Adipocyte (in vitro differentiated cells): ENCODE measurements at regions not wholly inside any gene's neighbourhood (a gene's known extent, or its start where the extent isn't known, plus 50 kb on each side); places are given as distances from the start of the nearest gene placed in this dataset.
"Not testable (repeated sequence)": the region's sequence is repeated elsewhere in the genome, so short reads cannot be mapped to it uniquely, and the experiment has no call there.

Source experiments
- DNase-seq: peaks from one replicate; pipeline ENCODE4 v3.0.0-alpha.2; 2015; ENCODE audit warnings: low read depth
- H3K27me3 ChIP-seq: replicated peaks from 2 replicates; pipeline ENCODE4 v1.7.0; 2013; ENCODE audit warnings: mild to moderate bottlenecking, low read length, moderate library complexity; ENCODE audit not compliant: control insufficient read depth, insufficient read depth
- H3K36me3 ChIP-seq: 2 replicates; pipeline ENCODE4 v1.7.0; 2013; ENCODE audit warnings: low read length, mild to moderate bottlenecking, moderate library complexity; ENCODE audit not compliant: control insufficient read depth, insufficient read depth, severe bottlenecking
- H3K4me1 ChIP-seq: 2 replicates; pipeline ENCODE4 v1.7.0; 2013; ENCODE audit warnings: mild to moderate bottlenecking, low read length, moderate library complexity; ENCODE audit not compliant: control insufficient read depth, insufficient read depth
- H3K4me3 ChIP-seq: 2 replicates; pipeline ENCODE4 v1.7.0; 2013; ENCODE audit warnings: mild to moderate bottlenecking, low read length, moderate library complexity
- H3K9ac ChIP-seq: 2 replicates; pipeline ENCODE4 v1.7.0; 2013; ENCODE audit warnings: mild to moderate bottlenecking, low read length, moderate library complexity
- H3K9me3 ChIP-seq: 2 replicates; pipeline ENCODE4 v1.7.0; 2013; ENCODE audit warnings: mild to moderate bottlenecking, low read length, moderate library complexity; ENCODE audit not compliant: control insufficient read depth

- H3K9ac ChIP-seq, result no peak overlapping the region
- H3K9me3 ChIP-seq, result no peaks in the 10 kb centered on the region
- DNase-seq, result no peak
- no peaks in the 10 kb centered on the region for H3K36me3 ChIP-seq
- H3K4me3 ChIP-seq, result no peak overlapping the region
- no peaks in the 10 kb centered on the region for H3K27me3 ChIP-seq
- H3K4me1 ChIP-seq, result no peaks in the 10 kb centered on the region
These were observed 325.8 kb downstream of the ANTXR2 start for GRCh38 chr4:79747252-79747651.

DNA sequence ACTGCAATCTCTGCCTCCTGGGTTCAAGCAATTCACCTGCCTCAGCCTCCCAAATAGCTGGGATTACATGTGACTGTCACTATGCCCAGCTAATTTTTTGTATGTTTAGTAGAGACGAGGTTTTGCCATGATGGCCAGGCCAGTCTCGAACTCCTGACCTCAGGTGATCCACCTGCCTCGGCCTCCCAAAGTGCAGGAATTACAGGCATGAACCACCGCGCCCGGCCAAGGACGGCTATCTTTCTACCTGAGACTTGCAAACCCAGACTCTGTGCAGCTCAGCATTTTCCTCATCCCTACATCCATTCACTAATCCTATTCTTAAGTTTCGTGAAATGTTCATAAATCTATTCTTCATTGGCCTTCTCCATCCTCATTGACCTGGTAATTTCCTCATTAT lies 330.0 kb downstream of the ANTXR2 start:
- Histone ChIP-seq H3K4me1 (no peaks in the 10 kb centered on the region), H3K36me3 (no peaks in the 10 kb centered on the region), H3K27me3 (no peaks in the 10 kb centered on the region), H3K9me3 (no peaks in the 10 kb centered on the region), H3K4me3 (no peak overlapping the region), H3K9ac (no peak overlapping the region)
- DNase-seq, result no peak

GRCh38 chr4:79739912-79740311 lies 331.9 kb upstream of the GK2 start:
- H3K4me1 ChIP-seq, result no peaks in the 10 kb centered on the region

DNA sequence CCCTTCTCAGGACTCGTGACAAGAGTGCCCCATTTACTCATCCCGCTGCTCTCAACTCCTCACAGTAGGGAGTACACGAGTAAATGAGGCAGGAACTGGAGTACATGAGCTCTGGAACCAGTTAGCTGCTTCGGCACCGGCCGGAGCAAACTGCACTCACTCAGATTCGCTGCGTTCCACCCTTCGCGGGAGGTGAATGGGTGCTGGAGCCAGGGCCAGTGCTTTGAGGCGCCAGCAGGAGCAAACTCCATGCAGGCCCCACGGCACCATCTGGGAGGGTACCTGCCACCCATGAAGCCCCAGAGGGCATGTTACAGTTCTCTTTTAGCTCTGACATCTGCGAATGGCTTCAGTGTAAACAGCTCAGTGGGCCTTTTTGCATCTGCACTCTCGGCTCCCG lies 315.5 kb upstream of the GK2 start:
- no peak for DNase-seq
- no peak overlapping the region for H3K9ac ChIP-seq
- no peaks in the 10 kb centered on the region for H3K9me3 ChIP-seq
- no peaks in the 10 kb centered on the region for H3K27me3 ChIP-seq
- no peaks in the 10 kb centered on the region for H3K36me3 ChIP-seq
- H3K4me3 ChIP-seq, result no peak overlapping the region
- H3K4me1 ChIP-seq, result peaks cover 4% of the 10 kb centered on the region

More at GRCh38 chr4:79739912-79740311, 331.9 kb upstream of the GK2 start:
- Histone ChIP-seq H3K9ac (no peak overlapping the region), H3K27me3 (no peaks in the 10 kb centered on the region), H3K36me3 (no peaks in the 10 kb centered on the region), H3K9me3 (no peaks in the 10 kb centered on the region), H3K4me3 (no peak overlapping the region)
- peak; percentile 13 for DNase-seq

DNA sequence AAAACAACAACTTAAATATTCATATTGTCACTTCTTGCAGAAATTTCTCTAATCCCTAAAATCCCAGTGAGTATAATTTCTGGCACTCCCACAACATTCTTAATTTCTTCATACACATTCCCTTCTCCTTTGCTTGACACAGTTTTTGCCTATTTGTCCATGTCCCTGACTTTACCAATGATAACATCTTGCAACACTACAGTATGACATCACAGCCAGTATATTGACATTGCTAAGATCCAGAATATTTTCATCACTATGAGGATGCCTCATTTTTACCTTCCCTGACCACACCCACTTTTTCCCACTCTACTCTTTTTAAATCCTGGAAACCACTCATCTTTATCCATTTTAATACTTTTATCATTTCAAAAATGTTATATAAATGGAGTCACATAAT lies 292.3 kb upstream of the GK2 start:
- H3K36me3 ChIP-seq, result no peaks in the 10 kb centered on the region

GRCh38 chr4:79697444-79697843 lies 289.4 kb upstream of the GK2 start:
- Histone ChIP-seq H3K36me3 (no peaks in the 10 kb centered on the region), H3K27me3 (no peaks in the 10 kb centered on the region), H3K9ac (no peak overlapping the region), H3K9me3 (peaks cover 17% of the 10 kb centered on the region), H3K4me1 (no peaks in the 10 kb centered on the region), H3K4me3 (no peak overlapping the region)
- no peak for DNase-seq

More for the DNA sequence above, 292.3 kb upstream of the GK2 start:
- H3K9ac ChIP-seq, result no peak overlapping the region
- H3K27me3 ChIP-seq, result no peaks in the 10 kb centered on the region
- no peak for DNase-seq
- H3K4me3 ChIP-seq, result no peak overlapping the region
- H3K9me3 ChIP-seq, result no peaks in the 10 kb centered on the region
- no peaks in the 10 kb centered on the region for H3K4me1 ChIP-seq

DNA sequence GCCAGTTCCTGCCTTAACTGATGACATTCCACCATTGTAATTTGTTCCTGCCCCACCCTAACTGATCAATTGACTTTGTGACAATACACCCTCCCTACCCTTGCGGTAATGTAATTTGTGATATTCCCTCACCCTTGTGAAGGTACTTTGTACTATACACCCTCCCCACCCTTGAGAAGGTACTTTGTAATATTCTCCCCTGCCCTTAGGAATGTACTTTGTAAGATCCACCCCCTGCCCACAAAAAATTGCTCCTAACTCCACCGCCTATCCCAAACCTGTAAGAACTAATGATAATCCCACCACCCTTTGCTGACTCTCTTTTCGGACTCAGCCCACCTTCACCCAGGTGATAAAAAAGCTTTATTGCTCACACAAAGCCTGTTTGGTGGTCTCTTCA lies 288.5 kb upstream of the GK2 start:
- not testable (repeated sequence) for H3K9ac ChIP-seq, DNase-seq, H3K4me1 ChIP-seq, H3K27me3 ChIP-seq, H3K36me3 ChIP-seq, H3K4me3 ChIP-seq
- peaks cover 17% of the 10 kb centered on the region for H3K9me3 ChIP-seq

DNA sequence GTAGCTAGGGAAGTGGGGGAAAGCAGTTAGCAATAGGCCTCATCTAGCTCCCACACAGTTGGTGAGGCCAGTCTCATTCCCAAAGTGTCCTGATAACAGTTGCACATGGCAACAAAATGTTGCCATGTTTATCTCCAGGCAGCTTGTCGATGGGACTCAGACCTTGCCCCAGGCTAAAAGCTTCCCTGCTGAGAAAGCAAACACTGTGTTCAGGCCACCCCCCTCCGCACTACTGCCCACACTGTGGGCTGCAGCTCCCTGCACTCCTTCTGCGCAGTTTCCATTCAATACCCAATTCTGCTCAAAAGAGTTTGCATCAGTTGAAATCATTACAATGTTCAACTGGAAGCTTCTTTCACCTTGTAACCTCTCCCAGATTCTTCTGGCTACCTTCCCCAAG lies 287.8 kb upstream of the GK2 start:
- no peaks in the 10 kb centered on the region for H3K4me1 ChIP-seq
- DNase-seq, result no peak
- H3K27me3 ChIP-seq, result no peaks in the 10 kb centered on the region
- H3K9me3 ChIP-seq, result peaks cover 17% of the 10 kb centered on the region
- H3K4me3 ChIP-seq, result no peak overlapping the region
- no peaks in the 10 kb centered on the region for H3K36me3 ChIP-seq
- H3K9ac ChIP-seq, result no peak overlapping the region

DNA sequence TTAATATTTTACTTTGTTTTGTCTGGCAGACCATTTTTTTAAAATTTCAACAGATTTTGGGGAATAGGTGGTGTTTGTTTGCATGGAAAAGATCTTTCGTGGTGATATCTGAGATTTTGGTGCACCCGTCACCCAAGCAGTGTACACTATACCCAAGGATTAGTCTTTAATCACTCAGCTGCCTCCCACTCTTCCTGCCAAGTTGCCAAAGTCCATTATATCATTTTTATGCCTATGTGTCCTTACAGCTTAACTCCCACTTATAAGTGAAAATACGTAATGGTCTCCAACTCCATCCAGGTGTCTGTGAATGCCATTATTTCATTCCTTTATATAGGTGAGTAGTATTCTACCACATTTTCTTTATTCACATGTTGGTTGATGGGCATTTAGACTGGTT lies 281.7 kb upstream of the GK2 start:
- H3K36me3 ChIP-seq, result no peaks in the 10 kb centered on the region
- H3K4me3 ChIP-seq, result no peak overlapping the region
- peaks cover 14% of the 10 kb centered on the region for H3K9me3 ChIP-seq
- H3K27me3 ChIP-seq, result no peaks in the 10 kb centered on the region
- no peak overlapping the region for H3K9ac ChIP-seq
- no peaks in the 10 kb centered on the region for H3K4me1 ChIP-seq
- DNase-seq, result no peak

DNA sequence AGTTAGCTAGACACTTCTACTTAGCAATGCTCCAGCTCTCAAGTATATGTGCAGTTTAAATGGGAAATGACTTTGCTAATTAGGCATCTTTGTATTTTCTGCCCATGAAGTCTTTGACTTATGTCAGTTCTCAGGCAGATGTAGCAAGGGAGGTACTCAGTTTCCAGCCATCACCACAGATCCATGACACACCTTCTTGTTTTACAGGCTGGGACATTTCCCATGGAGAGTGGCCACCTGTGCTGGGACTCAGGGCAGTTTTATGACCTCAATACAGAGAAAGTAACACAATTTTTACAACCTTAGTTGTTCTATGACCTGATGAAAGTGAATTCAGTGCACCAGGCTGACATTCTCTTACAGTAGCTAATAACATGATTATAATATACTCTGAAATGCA lies 280.7 kb upstream of the GK2 start:
- no peak overlapping the region for H3K9ac ChIP-seq
- no peaks in the 10 kb centered on the region for H3K27me3 ChIP-seq
- peaks cover 4% of the 10 kb centered on the region for H3K9me3 ChIP-seq
- no peaks in the 10 kb centered on the region for H3K4me1 ChIP-seq
- DNase-seq, result no peak
- no peaks in the 10 kb centered on the region for H3K36me3 ChIP-seq
- H3K4me3 ChIP-seq, result no peak overlapping the region

- no peak overlapping the region for H3K4me3 ChIP-seq
- H3K9ac ChIP-seq, result no peak overlapping the region
- H3K9me3 ChIP-seq, result no peaks in the 10 kb centered on the region
- no peak for DNase-seq
- H3K27me3 ChIP-seq, result no peaks in the 10 kb centered on the region
- no peaks in the 10 kb centered on the region for H3K4me1 ChIP-seq
- H3K36me3 ChIP-seq, result no peaks in the 10 kb centered on the region
These were observed 279.0 kb upstream of the GK2 start for GRCh38 chr4:79687006-79687405.

GRCh38 chr4:79685542-79685941 lies 277.5 kb upstream of the GK2 start:
- Histone ChIP-seq H3K27me3 (no peaks in the 10 kb centered on the region), H3K9ac (no peak overlapping the region), H3K4me3 (no peak overlapping the region), H3K4me1 (no peaks in the 10 kb centered on the region), H3K36me3 (no peaks in the 10 kb centered on the region), H3K9me3 (no peaks in the 10 kb centered on the region)
- no peak for DNase-seq
